ENCODE measurements at regions not wholly inside any gene's neighbourhood (a gene's known extent, or its start where the extent isn't known, plus 50 kb on each side); places are given as distances from the start of the nearest gene placed in this dataset.

GRCh38 chr13:64347664-64348063 lies 2882.5 kb downstream of the PCDH9 start:
- no peak for DNase-seq

GRCh38 chr13:64339373-64340063 lies 2890.6 kb downstream of the PCDH9 start:
- no peak for DNase-seq

DNA sequence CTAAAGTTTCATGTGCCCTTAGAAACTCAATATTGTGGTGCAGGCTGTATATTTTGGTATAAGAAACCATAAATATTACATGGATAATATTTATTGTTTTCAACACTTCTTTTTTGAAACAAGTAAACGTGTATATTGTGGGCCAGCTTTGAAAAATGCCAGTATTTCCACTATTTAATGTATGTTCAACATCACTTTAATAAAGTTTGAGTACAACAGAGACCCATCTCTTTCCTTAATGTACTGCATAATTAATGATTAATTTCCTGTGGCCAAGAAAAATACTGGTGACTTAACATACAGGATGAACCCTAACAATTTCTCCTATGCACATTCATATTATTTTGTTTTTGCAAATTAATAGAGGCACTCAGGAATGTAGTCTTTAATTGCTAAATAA lies 2891.5 kb downstream of the PCDH9 start:
- DNase-seq: no peak

- no peak for DNase-seq
Measured at GRCh38 chr13:64333888-64334287, 2896.2 kb downstream of the PCDH9 start.

DNA sequence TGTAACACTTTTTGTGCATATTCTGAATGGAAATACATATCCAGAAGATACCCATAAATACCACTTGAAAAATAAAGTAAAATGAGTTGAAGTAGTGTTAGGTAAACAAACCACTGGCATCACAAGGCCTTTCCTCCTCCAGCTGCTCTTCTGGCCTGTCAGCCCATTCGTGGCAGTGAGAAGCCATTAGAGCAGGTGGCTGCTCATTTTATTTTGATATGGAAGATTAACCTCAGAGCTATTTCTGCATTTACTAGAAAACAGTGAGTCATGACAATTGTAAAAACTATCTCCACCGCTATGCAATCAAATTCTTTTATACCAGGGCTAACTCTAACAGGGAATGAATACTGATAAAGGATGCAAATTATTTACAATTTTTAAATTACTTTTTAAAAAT lies 2898.1 kb downstream of the PCDH9 start:
- DNase-seq: no peak

- no peak for DNase-seq
Measured at GRCh38 chr13:64327505-64328194, 2902.5 kb downstream of the PCDH9 start.

GRCh38 chr13:64314331-64314730 lies 2898.7 kb upstream of the PCDH20 start:
- DNase-seq: no peak

DNA sequence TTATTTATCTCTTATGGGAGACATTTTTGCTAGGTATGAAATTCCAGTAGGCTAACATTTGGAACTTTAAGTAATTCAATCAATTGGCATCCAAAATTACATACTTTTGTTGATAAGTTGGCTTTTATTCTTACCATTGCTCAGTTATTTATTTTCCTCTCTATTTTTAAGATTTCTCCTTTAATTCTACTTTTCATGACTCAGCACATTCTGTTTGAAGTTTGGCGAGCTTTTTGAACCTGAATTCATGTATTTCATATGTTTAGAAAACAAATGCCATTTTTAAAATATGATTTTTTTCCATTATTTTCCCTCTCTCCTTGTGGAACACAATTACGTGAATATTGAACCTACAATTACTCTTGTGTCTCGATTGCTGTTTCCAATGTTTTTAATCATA lies 2896.3 kb upstream of the PCDH20 start:
- no peak for DNase-seq

- no peak for DNase-seq
Measured at GRCh38 chr13:64311112-64311511, 2895.5 kb upstream of the PCDH20 start.

DNA sequence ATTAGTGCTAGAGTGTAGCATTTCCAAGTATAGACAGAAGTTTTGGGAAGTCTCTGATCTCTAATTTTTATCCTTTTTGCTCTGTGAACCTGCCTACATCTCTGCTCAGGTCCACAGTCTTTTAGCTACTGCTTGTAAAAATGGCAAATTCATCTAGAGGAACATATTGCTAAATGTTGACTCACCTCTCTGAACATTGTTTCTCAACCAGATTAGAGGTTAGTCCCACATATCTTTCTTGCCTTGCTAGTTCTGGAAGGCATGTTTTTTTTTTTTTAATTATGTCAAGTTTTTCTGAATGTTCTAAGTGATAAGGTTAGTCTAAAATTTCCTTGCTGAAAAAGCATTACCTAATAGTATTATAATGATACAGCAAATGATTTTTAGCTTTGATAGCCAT lies 2889.6 kb upstream of the PCDH20 start:
- no peak for DNase-seq

DNA sequence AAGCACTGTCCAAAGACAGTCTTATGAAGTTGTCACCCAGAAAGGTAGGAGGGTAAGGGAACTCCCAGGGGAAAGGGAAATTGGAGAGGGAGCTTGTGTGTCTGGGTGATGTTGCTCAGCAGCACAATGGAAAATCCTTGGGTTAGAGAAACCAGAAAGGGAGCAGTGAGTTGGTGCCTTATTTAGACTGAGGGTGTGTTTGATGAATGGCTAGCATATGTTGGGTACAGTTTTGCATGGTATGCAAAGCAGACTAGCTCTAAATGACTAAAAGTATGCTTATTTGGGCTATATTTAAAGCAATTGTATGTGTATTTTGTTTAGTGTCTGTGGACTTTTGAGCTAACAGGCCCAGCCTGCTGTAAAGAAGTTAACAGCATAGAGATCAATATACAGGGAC lies 2884.6 kb upstream of the PCDH20 start:
- DNase-seq: no peak

DNA sequence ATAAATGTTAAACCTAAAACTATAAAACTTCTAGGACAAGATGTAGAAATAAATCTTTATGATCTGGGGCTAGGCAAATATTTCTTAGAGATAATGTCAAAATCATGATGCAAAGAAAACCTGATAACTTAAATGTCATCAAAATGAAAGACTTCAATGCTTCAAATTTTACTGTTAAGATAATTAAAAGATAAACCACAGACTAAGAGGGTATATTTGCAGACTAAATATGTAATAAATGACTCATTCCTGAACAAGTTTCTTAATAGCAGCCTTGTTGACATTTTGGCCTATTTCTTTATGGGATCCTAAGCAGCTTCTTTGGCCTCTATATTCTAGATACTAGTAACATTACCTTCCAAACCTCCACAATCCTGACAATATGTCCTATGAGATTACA lies 2878.3 kb upstream of the PCDH20 start:
- no peak for DNase-seq

- DNase-seq: no peak
Measured at GRCh38 chr13:64289702-64290101, 2874.1 kb upstream of the PCDH20 start.

- no peak for DNase-seq
Measured at GRCh38 chr13:64283926-64284325, 2868.3 kb upstream of the PCDH20 start.

GRCh38 chr13:64278493-64278892 lies 2862.8 kb upstream of the PCDH20 start:
- DNase-seq: no peak

GRCh38 chr13:64277097-64277496 lies 2861.4 kb upstream of the PCDH20 start:
- DNase-seq: no peak

GRCh38 chr13:64276232-64276631 lies 2860.6 kb upstream of the PCDH20 start:
- no peak for DNase-seq

- DNase-seq: no peak
Measured at GRCh38 chr13:64274481-64275217, 2859.0 kb upstream of the PCDH20 start.

DNA sequence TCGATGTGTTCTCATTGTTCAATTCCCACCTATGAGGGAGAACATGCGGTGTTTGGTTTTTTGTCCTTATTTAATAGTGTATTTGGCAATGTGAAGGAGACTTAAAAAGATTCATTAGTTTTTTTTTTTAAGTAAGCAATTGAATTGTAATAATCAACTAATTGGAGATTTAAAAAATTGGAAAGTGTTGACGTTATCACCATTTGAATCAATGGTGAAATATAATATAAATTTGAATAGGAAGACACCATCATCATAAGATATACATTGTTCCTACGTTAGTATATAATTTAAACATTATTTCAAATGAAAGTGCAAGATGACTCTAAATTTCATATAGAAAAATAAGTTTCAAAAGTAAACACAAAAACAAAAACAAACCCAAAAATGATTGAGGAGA lies 2858.1 kb upstream of the PCDH20 start:
- DNase-seq: no peak

GRCh38 chr13:64272681-64273080 lies 2857.0 kb upstream of the PCDH20 start:
- DNase-seq: no peak

DNA sequence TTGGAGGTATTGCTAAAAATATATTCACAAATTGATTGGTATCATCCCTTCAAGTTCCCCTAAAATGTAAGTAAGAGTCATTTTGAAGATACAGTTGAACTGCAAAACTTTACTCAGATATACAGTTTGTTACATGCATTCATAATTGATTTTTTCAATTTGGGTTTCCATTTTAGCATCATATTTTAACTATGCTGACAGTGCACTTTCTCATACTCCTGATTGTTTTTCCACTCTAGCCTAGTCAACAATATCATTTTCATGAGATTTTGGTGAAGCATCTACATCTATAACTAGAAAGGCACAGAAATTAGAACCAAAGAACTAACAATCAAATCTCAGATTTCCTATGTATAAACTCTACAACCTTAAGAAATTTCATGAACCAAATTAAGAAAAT lies 2850.4 kb upstream of the PCDH20 start:
- DNase-seq: no peak

DNA sequence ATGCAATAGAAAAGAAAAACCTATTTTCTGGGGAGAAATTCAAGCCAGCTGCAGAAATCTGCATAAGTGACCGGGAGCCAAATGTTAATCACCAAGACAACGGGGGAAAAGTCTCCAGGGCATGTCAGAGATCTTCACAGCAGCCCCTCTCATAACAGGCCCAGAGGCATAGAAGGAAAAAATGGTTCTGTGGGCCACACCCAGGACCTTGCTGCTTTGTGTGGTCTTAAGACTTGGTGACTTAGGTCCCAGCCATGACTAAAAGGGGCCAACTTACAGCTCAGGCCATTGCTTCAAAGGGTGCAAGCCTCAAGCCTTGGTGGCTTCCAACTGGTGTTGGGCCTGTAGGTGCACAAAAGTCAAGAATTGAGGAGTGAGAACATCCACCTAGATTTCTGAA lies 2847.6 kb upstream of the PCDH20 start:
- DNase-seq: no peak

- no peak for DNase-seq
Measured at GRCh38 chr13:64256751-64257150, 2841.1 kb upstream of the PCDH20 start.

DNA sequence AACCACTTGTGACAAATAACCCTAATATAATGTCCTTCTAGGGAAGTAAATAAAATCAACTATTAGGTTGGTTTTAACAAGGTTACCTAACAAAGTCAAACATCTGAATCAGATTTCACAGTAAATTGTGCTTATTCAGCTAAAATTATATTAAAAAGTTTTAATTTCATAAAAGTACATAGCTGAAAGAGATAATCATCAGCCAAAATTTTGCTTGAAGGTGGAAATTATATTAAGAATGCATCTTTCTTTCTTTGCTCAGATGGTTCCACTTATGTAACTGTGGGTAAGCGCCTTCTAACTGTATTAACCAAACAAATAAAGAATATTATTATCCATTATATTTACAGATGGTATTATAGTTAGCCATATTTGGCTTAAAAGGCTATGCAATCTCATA lies 2840.3 kb upstream of the PCDH20 start:
- no peak for DNase-seq

Measured in 8988T (cell line).